Activated T-helper 2 cell treated with anti-CD3 and anti-CD28 coated beads, Interferon-gamma antibody, Interleukin-2, Interleukin-4, amounts not matched to agents 10 μg/mL and 5 μg/mL and 100 μg/mL, durations not matched to agents 14 hours and 24 hours and 36 hours (primary cell): ENCODE measurements at regions not wholly inside any gene's neighbourhood (a gene's known extent, or its start where the extent isn't known, plus 50 kb on each side); places are given as distances from the start of the nearest gene placed in this dataset.
"Not testable (repeated sequence)": the region's sequence is repeated elsewhere in the genome, so short reads cannot be mapped to it uniquely, and the experiment has no call there.

ENCODE experiments used
- DNase-seq: peaks from one replicate; pipeline ENCODE4 v3.0.0; 2021; ENCODE audit warnings: low spot score
- H3K27ac Mint-ChIP-seq: one replicate; pipeline ENCODE4 v1.8.0; 2021; ENCODE audit warnings: mixed read lengths
- H3K27me3 Mint-ChIP-seq: one replicate; pipeline ENCODE4 v1.8.0; 2021; ENCODE audit warnings: low read depth, mixed read lengths
- H3K36me3 Mint-ChIP-seq: one replicate; pipeline ENCODE4 v1.8.0; 2021; ENCODE audit warnings: low read depth, mixed read lengths
- H3K4me1 Mint-ChIP-seq: one replicate; pipeline ENCODE4 v1.8.0; 2021; ENCODE audit warnings: low read depth, mixed read lengths
- H3K4me3 Mint-ChIP-seq: one replicate; pipeline ENCODE4 v1.8.0; 2021; ENCODE audit warnings: low read depth, mild to moderate bottlenecking, moderate library complexity, mixed read lengths
- H3K9me3 Mint-ChIP-seq: one replicate; pipeline ENCODE4 v1.8.0; 2021; ENCODE audit warnings: mixed read lengths
- intact Hi-C: fragments of 100-400 bp; cut with micrococcal nuclease; formaldehyde crosslinking; loops from one replicate; pipeline ENCODE4 v1.15.1; 2023

GRCh38 chr17:33858121-33858520, 397.0 kb upstream of the CCL2 start:
- H3K4me3 Mint-ChIP-seq: no peak overlapping the region
- H3K9me3 Mint-ChIP-seq: no peaks in the 10 kb centered on the region
- H3K36me3 Mint-ChIP-seq: no peaks in the 10 kb centered on the region
- no peaks in the 10 kb centered on the region for H3K27me3 Mint-ChIP-seq
- intact Hi-C loops: no loop called here
- no peak overlapping the region for H3K27ac Mint-ChIP-seq
- no peak for DNase-seq
- H3K4me1 Mint-ChIP-seq: no peaks in the 10 kb centered on the region

GRCh38 chr17:33858682-33859081, 396.4 kb upstream of the CCL2 start:
- intact Hi-C loops: no loop called here
- no peak for DNase-seq
- no peak overlapping the region for H3K27ac Mint-ChIP-seq
- no peaks in the 10 kb centered on the region for H3K27me3 Mint-ChIP-seq
- H3K36me3 Mint-ChIP-seq: no peaks in the 10 kb centered on the region
- H3K4me3 Mint-ChIP-seq: no peak overlapping the region
- no peaks in the 10 kb centered on the region for H3K9me3 Mint-ChIP-seq
- H3K4me1 Mint-ChIP-seq: no peaks in the 10 kb centered on the region

GRCh38 chr17:33862772-33863602, 392.1 kb upstream of the CCL2 start:
- Mint-ChIP-seq H3K36me3 (no peaks in the 10 kb centered on the region), H3K4me3 (no peak overlapping the region), H3K27me3 (peaks cover 2% of the 10 kb centered on the region), H3K27ac (no peak overlapping the region), H3K9me3 (no peaks in the 10 kb centered on the region), H3K4me1 (no peaks in the 10 kb centered on the region)
- no peak for DNase-seq
- intact Hi-C loops: no loop called here

GRCh38 chr17:33864758-33865229, 390.3 kb upstream of the CCL2 start:
- no peak for DNase-seq
- peaks cover 2% of the 10 kb centered on the region for H3K27me3 Mint-ChIP-seq
- intact Hi-C loops: no loop called here
- H3K4me1 Mint-ChIP-seq: no peaks in the 10 kb centered on the region
- no peaks in the 10 kb centered on the region for H3K36me3 Mint-ChIP-seq
- no peak overlapping the region for H3K27ac Mint-ChIP-seq
- H3K9me3 Mint-ChIP-seq: no peaks in the 10 kb centered on the region
- H3K4me3 Mint-ChIP-seq: no peak overlapping the region

- Mint-ChIP-seq H3K4me1 (no peaks in the 10 kb centered on the region), H3K36me3 (no peaks in the 10 kb centered on the region), H3K4me3 (no peak overlapping the region), H3K9me3 (no peaks in the 10 kb centered on the region), H3K27ac (no peak overlapping the region), H3K27me3 (peaks cover 2% of the 10 kb centered on the region)
- intact Hi-C loops: no loop called here
- DNase-seq: no peak
These were observed 386.2 kb upstream of the CCL2 start for GRCh38 chr17:33868899-33869298.

DNA sequence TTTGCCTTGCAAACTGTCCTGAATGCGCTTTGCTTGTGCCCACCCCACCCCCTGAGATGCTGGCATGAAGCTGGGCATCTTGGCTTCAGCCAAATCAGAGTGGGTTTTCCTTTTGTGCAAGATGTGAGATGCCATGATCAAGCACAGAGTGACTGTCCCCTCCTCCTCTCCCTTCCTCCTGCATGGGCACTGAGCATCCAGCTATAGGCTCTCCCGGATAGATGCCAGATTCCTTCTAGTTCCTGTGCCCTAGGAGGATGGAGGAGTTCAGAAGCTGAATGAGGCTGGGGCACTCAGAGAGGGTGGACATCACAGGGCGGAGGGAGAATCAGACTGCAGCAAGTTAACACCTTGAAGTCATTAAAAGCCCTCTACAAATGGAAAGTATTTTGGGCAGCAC, 384.1 kb upstream of the CCL2 start:
- intact Hi-C loops: no loop called here
- Mint-ChIP-seq H3K27ac (no peak overlapping the region), H3K27me3 (no peaks in the 10 kb centered on the region), H3K4me1 (no peaks in the 10 kb centered on the region), H3K4me3 (no peak overlapping the region), H3K9me3 (no peaks in the 10 kb centered on the region), H3K36me3 (no peaks in the 10 kb centered on the region)
- no peak for DNase-seq

DNA sequence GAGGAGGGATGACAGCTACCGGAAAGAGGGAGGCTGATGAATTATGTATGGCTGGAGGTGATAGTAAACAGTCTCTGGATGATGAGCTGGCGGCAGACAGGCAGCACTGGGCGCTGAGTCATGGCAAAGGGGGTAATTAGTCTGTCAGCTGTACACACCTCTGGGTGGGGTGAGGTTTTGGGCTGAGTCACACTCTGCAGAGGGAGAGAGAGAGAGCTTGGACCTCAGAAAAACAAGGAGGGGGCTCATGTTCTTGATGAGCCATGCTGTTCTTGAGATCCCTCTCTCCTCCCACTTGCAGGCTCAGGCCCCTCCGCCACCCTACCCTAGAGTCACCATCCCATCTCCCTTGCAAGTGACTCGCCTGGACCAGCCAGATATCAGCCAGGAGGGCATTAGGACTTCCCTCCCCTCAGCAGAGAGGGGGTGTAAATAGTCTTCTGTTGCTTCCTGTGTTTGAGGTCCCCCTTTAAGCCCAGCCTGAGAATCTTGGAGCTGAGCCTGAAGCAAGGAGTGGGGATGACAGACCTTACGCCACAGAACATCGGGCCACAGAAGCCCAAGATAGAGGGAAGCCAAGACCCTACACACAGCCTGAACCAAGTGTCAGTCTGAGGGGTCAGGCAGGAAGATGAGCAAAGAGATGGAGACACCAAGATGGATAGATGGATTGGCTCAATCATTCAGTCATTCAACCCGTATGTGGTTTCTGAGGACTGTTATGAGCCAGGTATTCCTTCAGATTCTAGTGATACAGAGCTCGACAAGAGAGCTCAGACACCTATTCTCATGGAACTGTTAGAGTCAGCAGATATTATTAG, 383.2 kb upstream of the CCL2 start:
- H3K4me3 Mint-ChIP-seq: no peak overlapping the region
- no peak for DNase-seq
- intact Hi-C loops: no loop called here

GRCh38 chr17:33873201-33873617, 381.9 kb upstream of the CCL2 start:
- Mint-ChIP-seq H3K36me3 (no peaks in the 10 kb centered on the region), H3K4me3 (no peak overlapping the region), H3K27me3 (no peaks in the 10 kb centered on the region), H3K27ac (no peak overlapping the region), H3K4me1 (no peaks in the 10 kb centered on the region), H3K9me3 (no peaks in the 10 kb centered on the region)
- DNase-seq: no peak
- intact Hi-C loops: no loop called here

More for the DNA sequence above, 383.2 kb upstream of the CCL2 start:
- Mint-ChIP-seq H3K27me3 (no peaks in the 10 kb centered on the region), H3K27ac (no peak overlapping the region), H3K4me1 (no peaks in the 10 kb centered on the region), H3K36me3 (no peaks in the 10 kb centered on the region), H3K9me3 (no peaks in the 10 kb centered on the region)

GRCh38 chr17:33874617-33875060, 380.4 kb upstream of the CCL2 start:
- Mint-ChIP-seq H3K27me3 (no peaks in the 10 kb centered on the region), H3K4me1 (no peaks in the 10 kb centered on the region), H3K36me3 (no peaks in the 10 kb centered on the region), H3K4me3 (no peak overlapping the region), H3K9me3 (no peaks in the 10 kb centered on the region), H3K27ac (no peak overlapping the region)
- intact Hi-C loops: no loop called here
- no peak for DNase-seq

- no peaks in the 10 kb centered on the region for H3K36me3 Mint-ChIP-seq
- no peak overlapping the region for H3K4me3 Mint-ChIP-seq
- intact Hi-C loops: no loop called here
- H3K4me1 Mint-ChIP-seq: no peaks in the 10 kb centered on the region
- H3K9me3 Mint-ChIP-seq: no peaks in the 10 kb centered on the region
- H3K27me3 Mint-ChIP-seq: no peaks in the 10 kb centered on the region
- DNase-seq: no peak
- no peak overlapping the region for H3K27ac Mint-ChIP-seq
These were observed 379.1 kb upstream of the CCL2 start for GRCh38 chr17:33875973-33876372.

DNA sequence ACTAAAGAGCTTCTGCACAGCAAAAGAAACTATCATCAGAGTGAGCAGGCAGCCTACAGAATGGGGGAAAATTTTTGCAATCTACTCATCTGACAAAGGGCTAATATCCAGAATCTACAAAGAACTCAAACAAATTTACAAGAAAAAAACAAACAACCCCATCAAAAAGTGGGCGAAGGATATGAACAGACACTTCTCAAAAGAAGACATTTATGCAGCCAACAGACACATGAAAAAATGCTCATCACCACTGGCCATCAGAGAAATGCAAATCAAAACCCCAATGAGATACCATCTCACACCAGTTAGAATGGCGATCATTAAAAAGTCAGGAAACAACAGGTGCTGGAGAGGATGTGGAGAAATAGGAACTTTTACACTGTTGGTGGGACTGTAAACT, 372.8 kb upstream of the CCL2 start:
- DNase-seq, intact Hi-C loops, H3K9me3 Mint-ChIP-seq, H3K27me3 Mint-ChIP-seq, H3K4me3 Mint-ChIP-seq, H3K4me1 Mint-ChIP-seq, H3K36me3 Mint-ChIP-seq, H3K27ac Mint-ChIP-seq: not testable (repeated sequence)

DNA sequence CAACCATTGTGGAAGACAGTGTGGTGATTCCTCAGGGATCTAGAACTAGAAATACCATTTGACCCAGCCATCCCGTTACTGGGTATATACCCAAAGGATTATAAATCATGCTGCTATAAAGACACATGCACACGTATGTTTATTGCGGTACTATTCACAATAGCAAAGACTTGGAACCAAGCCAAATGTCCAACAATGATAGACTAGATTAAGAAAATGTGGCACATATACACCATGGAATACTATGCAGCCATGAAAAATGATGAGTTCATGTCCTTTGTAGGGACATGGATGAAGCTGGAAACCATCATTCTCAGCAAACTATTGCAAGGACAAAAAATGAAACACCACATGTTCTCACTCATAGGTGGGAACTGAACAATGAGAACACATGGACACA, 372.4 kb upstream of the CCL2 start:
- H3K4me1 Mint-ChIP-seq, H3K36me3 Mint-ChIP-seq, intact Hi-C loops, H3K27ac Mint-ChIP-seq, H3K27me3 Mint-ChIP-seq, H3K9me3 Mint-ChIP-seq, H3K4me3 Mint-ChIP-seq, DNase-seq: not testable (repeated sequence)

- intact Hi-C loops: no loop called here
- Mint-ChIP-seq H3K4me3 (no peak overlapping the region), H3K4me1 (no peaks in the 10 kb centered on the region), H3K27me3 (peaks cover 2% of the 10 kb centered on the region), H3K9me3 (no peaks in the 10 kb centered on the region), H3K36me3 (no peaks in the 10 kb centered on the region), H3K27ac (no peak overlapping the region)
- DNase-seq: no peak
These were observed 366.6 kb upstream of the CCL2 start for GRCh38 chr17:33888455-33888854.
